ENCODE measurements at regions not wholly inside any gene's neighbourhood (a gene's known extent, or its start where the extent isn't known, plus 50 kb on each side); places are given as distances from the start of the nearest gene placed in this dataset.

DNA sequence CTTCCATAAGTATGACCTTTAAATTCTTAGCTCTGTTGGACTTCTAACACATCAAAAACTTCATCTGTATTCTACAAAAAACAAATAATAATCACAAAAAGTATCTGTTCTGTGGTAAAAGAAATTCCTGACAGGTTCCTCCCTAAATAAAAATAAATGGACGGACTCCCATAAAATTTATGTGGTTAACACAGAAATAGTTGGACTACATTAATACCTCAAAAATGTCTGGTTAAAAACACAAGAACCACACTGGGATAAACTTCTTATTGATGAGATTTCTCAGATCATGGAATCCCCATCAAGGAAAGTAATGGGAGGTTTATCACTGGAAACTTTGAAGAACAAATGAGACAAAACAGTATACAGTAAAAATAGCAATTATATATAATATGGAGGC lies 172.4 kb downstream of the MOXD1 start:
- TF ChIP-seq, protein P1, sequence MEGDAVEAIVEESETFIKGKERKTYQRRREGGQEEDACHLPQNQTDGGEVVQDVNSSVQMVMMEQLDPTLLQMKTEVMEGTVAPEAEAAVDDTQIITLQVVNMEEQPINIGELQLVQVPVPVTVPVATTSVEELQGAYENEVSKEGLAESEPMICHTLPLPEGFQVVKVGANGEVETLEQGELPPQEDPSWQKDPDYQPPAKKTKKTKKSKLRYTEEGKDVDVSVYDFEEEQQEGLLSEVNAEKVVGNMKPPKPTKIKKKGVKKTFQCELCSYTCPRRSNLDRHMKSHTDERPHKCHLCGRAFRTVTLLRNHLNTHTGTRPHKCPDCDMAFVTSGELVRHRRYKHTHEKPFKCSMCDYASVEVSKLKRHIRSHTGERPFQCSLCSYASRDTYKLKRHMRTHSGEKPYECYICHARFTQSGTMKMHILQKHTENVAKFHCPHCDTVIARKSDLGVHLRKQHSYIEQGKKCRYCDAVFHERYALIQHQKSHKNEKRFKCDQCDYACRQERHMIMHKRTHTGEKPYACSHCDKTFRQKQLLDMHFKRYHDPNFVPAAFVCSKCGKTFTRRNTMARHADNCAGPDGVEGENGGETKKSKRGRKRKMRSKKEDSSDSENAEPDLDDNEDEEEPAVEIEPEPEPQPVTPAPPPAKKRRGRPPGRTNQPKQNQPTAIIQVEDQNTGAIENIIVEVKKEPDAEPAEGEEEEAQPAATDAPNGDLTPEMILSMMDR (IDR thresholded peaks at IDR 0.05; ENCODE audit: poor library complexity): no peak
- TF ChIP-seq EZH2 (IDR thresholded peaks at IDR 0.05; ENCODE audit: borderline replicate concordance) (no peak), EZH2phosphoT487 (IDR thresholded peaks at IDR 0.05; ENCODE audit: low read depth, severe bottlenecking, unreplicated experiment) (no peak)
- no peak overlapping the region for H3K27ac ChIP-seq
- H3K4me3 ChIP-seq: no peak overlapping the region
- H3K27me3 ChIP-seq: no peaks in the 10 kb centered on the region
- no peaks in the 10 kb centered on the region for H3K79me2 ChIP-seq
- no peaks in the 10 kb centered on the region for H3K36me3 ChIP-seq (replicated peaks; ENCODE audit: insufficient read depth, low read depth)
- H3K9me3 ChIP-seq (ENCODE audit: low read depth): no peaks in the 10 kb centered on the region
- 71% methylated on average over 1 of the region's 1 CpG for WGBS (ENCODE audit: low lambda C conversion rate, missing lambda C conversion rate)
- no peaks in the 10 kb centered on the region for H3K4me1 ChIP-seq (ENCODE audit: insufficient read depth)
- no peaks in the 10 kb centered on the region for H4K20me1 ChIP-seq (ENCODE audit: insufficient read depth, poor library complexity, severe bottlenecking)
- DNase-seq (ENCODE audit: low spot score): no peak
- H3K9me2 ChIP-seq (replicated peaks; ENCODE audit: insufficient read depth): no peaks in the 10 kb centered on the region
- H2AFZ ChIP-seq: no peak overlapping the region
- H3K4me2 ChIP-seq: no peak overlapping the region

DNA sequence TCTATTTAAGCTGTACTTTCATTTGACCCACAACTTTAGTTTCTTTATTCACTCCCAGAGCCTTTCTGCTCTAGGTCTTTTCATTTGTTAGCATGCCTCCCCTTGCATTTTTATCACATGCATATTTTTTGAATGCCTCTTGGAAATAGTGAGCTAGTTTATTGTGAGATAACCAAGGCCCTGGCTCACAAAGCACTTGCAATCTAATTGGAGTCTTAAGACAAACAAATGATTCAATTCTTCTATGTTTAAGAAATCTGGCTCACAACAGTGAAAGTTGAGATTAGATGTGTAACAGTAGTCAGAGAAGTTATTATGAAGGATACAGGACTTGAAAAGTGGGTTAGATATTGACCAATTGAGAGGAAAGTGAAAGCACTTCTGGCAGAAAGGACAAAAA lies 173.4 kb downstream of the MOXD1 start:
- no peak overlapping the region for H3K27ac ChIP-seq
- no peak for DNase-seq (ENCODE audit: low spot score)
- H3K27me3 ChIP-seq: no peaks in the 10 kb centered on the region
- H4K20me1 ChIP-seq (ENCODE audit: insufficient read depth, poor library complexity, severe bottlenecking): no peaks in the 10 kb centered on the region
- H3K36me3 ChIP-seq (replicated peaks; ENCODE audit: insufficient read depth, low read depth): no peaks in the 10 kb centered on the region
- H3K79me2 ChIP-seq: no peaks in the 10 kb centered on the region
- no peaks in the 10 kb centered on the region for H3K4me1 ChIP-seq (ENCODE audit: insufficient read depth)
- H3K4me2 ChIP-seq: no peak overlapping the region
- TF ChIP-seq, protein P1 (IDR thresholded peaks at IDR 0.05; ENCODE audit: poor library complexity): no peak
- TF ChIP-seq EZH2 (IDR thresholded peaks at IDR 0.05; ENCODE audit: borderline replicate concordance) (no peak), EZH2phosphoT487 (IDR thresholded peaks at IDR 0.05; ENCODE audit: low read depth, severe bottlenecking, unreplicated experiment) (no peak)
- H2AFZ ChIP-seq: no peak overlapping the region
- no peak overlapping the region for H3K4me3 ChIP-seq
- no peaks in the 10 kb centered on the region for H3K9me3 ChIP-seq (ENCODE audit: low read depth)
- H3K9me2 ChIP-seq (replicated peaks; ENCODE audit: insufficient read depth): no peaks in the 10 kb centered on the region

DNA sequence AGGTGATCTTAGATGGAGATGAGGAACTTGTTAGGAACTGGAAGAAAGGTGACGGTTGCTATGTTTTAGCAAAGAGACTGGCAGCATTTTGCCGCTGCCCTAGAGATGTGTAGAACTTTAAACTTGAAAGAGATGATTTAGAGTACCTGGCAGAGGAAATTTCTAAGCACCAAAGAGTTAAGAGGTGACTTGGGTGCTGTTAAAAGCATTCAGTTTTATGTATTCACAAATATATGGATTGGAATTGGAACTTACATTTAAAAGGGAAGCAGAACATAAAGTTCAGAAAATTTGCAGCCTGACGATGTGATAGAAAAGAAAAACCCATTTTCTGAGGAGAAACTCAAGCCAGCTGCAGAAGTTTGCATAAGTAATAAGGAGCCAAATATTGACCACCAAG lies 176.3 kb downstream of the MOXD1 start:
- Histone ChIP-seq H3K79me2 (no peaks in the 10 kb centered on the region), H3K27me3 (no peaks in the 10 kb centered on the region), H3K4me2 (no peak overlapping the region), H3K9me2 (replicated peaks; ENCODE audit: insufficient read depth) (no peaks in the 10 kb centered on the region), H3K4me3 (no peak overlapping the region), H3K36me3 (replicated peaks; ENCODE audit: insufficient read depth, low read depth) (no peaks in the 10 kb centered on the region), H2AFZ (no peak overlapping the region), H3K27ac (no peak overlapping the region), H4K20me1 (ENCODE audit: insufficient read depth, poor library complexity, severe bottlenecking) (no peaks in the 10 kb centered on the region), H3K4me1 (ENCODE audit: insufficient read depth) (no peaks in the 10 kb centered on the region), H3K9me3 (ENCODE audit: low read depth) (no peaks in the 10 kb centered on the region)
- TF ChIP-seq, protein P1 (IDR thresholded peaks at IDR 0.05; ENCODE audit: poor library complexity): no peak
- TF ChIP-seq EZH2 (IDR thresholded peaks at IDR 0.05; ENCODE audit: borderline replicate concordance): no peak
- WGBS (ENCODE audit: low lambda C conversion rate, missing lambda C conversion rate): 65% methylated on average over 3 of the region's 3 CpGs
- no peak for DNase-seq (ENCODE audit: low spot score)

DNA sequence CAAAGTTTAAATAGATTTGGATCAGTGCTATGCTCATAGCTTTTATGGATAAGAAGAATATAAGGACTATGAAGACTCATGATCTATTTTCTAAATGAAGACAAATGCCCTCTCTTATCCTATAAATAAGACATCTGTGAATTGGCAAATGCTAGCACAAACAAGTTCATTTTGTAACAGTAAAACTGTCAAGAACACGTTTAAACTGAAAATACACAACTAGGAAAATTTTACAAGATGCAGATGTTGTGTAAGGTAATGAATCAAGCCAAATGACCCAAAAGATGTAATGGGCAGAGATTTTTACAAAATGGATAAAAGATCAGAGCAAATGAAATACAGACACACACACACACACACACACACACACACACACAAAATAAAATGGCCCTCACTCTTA lies 180.5 kb downstream of the MOXD1 start:
- H3K4me3 ChIP-seq: no peak overlapping the region
- no peak overlapping the region for H2AFZ ChIP-seq
- no peaks in the 10 kb centered on the region for H3K9me2 ChIP-seq (replicated peaks; ENCODE audit: insufficient read depth)
- no peaks in the 10 kb centered on the region for H3K9me3 ChIP-seq (ENCODE audit: low read depth)
- TF ChIP-seq EZH2 (IDR thresholded peaks at IDR 0.05; ENCODE audit: borderline replicate concordance): no peak
- TF ChIP-seq, protein P1 (IDR thresholded peaks at IDR 0.05; ENCODE audit: poor library complexity): no peak
- no peak for TF ChIP-seq EZH2phosphoT487 (IDR thresholded peaks at IDR 0.05; ENCODE audit: low read depth, severe bottlenecking, unreplicated experiment)
- H3K79me2 ChIP-seq: no peaks in the 10 kb centered on the region
- WGBS (ENCODE audit: low lambda C conversion rate, missing lambda C conversion rate): 34% methylated on average over 1 of the region's 1 CpG
- H3K36me3 ChIP-seq (replicated peaks; ENCODE audit: insufficient read depth, low read depth): no peaks in the 10 kb centered on the region
- no peaks in the 10 kb centered on the region for H3K4me1 ChIP-seq (ENCODE audit: insufficient read depth)
- H3K27ac ChIP-seq: no peak overlapping the region
- no peaks in the 10 kb centered on the region for H3K27me3 ChIP-seq
- no peak overlapping the region for H3K4me2 ChIP-seq
- H4K20me1 ChIP-seq (ENCODE audit: insufficient read depth, poor library complexity, severe bottlenecking): no peaks in the 10 kb centered on the region
- DNase-seq (ENCODE audit: low spot score): no peak
